Body of pancreas (tissue), 4 donors: ENCODE measurements at regions not wholly inside any gene's neighbourhood (a gene's known extent, or its start where the extent isn't known, plus 50 kb on each side); places are given as distances from the start of the nearest gene placed in this dataset.
"Not testable (repeated sequence)": the region's sequence is repeated elsewhere in the genome, so short reads cannot be mapped to it uniquely, and the experiment has no call there.

Experiments used
- ATAC-seq: fragments of 150-250 bp; one replicate; pipeline ENCODE4 v1.9.1; 2016
- DNase-seq, 4 donors: peaks; one replicate each; pipeline ENCODE4 v3.0.0-alpha.2; 2019
- H3K27ac ChIP-seq, 4 donors: fragments of 200-600 bp; sonication (generic); 1 replicate in 3 of 4; 2 replicates in 1 of 4; pipeline versions ENCODE4 v1.5.1 to v1.6.1; 2016 to 2019; ENCODE audit warnings: mild to moderate bottlenecking in 1 of 4, mixed read lengths in 1 of 4, moderate library complexity in 1 of 4
- H3K27me3 ChIP-seq, 2 donors: fragments of 200-600 bp; sonication (generic); one replicate each; pipeline ENCODE4 v1.6.0; 2016; ENCODE audit warnings: mild to moderate bottlenecking in 1 of 2
- H3K36me3 ChIP-seq, 2 donors: fragments of 200-600 bp; sonication (generic); replicated peaks in 1 of 2; 2 replicates each; pipeline ENCODE4 v1.5.1; 2016; ENCODE audit warnings: low read depth in 2 of 2; ENCODE audit not compliant: insufficient read depth in 1 of 2
- H3K4me1 ChIP-seq: fragments of 200-600 bp; sonication (generic); one replicate; pipeline ENCODE4 v1.6.0; 2016
- H3K4me3 ChIP-seq, 2 donors: fragments of 200-600 bp; sonication (generic); 1 replicate in 1 of 2; 2 replicates in 1 of 2; pipeline ENCODE4 v1.5.1; 2016 to 2019
- H3K9me3 ChIP-seq, 3 donors: fragments of 200-600 bp; sonication (generic); 1 replicate in 2 of 3; 2 replicates in 1 of 3; pipeline ENCODE4 v1.5.1; 2016
- WGBS, 2 donors: methylation state at CpG; one replicate each; pipeline ENCODE4 v1.1.5; 2017; 5-methylcytosine and 5-hydroxymethylcytosine counted together
- intact Hi-C: fragments of 100-400 bp; cut with DNase I; formaldehyde crosslinking; loops from one replicate; pipeline ENCODE4 v1.15.1; 2023

DNA sequence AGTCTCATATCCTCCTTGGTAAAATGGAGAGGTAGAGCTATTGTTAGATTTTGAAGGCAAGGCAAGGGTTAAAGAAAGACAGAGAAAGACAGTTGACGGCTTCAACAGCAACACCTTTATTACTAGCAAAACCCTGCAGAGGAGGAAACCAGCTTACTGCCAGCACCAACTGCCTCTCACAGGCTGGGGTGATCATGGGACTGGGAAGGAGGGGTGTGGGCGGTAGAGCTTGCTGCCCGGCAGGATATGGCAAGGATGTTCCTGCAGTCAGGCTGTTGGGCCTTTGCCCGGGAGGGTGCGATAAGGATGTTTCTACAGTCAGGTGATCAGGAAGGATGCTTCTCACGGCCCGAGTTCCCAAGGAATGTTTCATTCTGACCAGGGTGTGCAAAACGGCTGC, 310.0 kb downstream of the FOXD4L4 start:
- H3K4me1 ChIP-seq, H3K9me3 ChIP-seq, H3K4me3 ChIP-seq, H3K27me3 ChIP-seq, DNase-seq, H3K27ac ChIP-seq, intact Hi-C loops, ATAC-seq, H3K36me3 ChIP-seq: not testable (repeated sequence)
- no CpG with 5 or more reads among the region's 8 CpGs for WGBS, 2 donors

DNA sequence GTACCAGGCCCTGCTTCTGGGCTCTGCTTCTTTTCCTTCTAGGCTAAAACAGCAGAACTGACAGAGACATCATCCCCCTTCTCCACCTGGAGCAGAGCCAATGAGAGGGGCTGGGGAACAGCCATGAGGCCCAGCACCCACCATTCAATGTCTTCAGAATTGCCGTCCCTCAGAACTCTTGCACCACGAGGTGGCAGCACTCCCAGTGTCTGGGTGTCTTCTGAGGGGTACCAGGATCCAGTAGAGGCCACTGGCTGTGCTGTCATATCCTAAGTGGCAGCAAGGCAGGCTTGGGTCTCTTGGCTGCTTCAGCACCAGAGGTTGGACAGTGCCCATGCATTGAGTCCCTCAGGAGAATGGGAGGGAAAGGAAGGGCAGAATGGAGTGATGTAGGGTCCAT, 312.8 kb downstream of the FOXD4L4 start:
- WGBS, 2 donors, result no CpG with 5 or more reads among the region's 2 CpGs
- H3K4me3 ChIP-seq, DNase-seq, H3K4me1 ChIP-seq, H3K27me3 ChIP-seq, ATAC-seq, H3K9me3 ChIP-seq, intact Hi-C loops, H3K36me3 ChIP-seq, H3K27ac ChIP-seq: not testable (repeated sequence)

DNA sequence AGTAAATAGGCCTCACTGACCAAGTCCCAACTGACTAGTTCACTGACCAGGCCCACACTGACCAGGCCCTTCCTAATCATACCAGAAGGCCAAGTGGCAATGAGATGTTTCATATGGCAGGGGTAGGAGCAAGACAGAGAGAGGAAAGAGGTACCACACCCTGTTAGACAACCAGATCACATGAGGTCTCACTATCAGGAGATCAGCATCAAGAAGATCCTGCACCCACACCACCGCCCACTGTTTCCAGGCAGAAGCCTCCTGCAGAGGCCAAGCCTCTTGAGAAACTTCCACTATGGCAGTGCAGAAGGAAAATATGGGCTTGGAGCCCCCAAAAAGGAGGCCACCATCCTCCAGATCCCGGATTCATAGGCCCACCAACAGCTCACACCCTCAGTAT, 317.8 kb downstream of the FOXD4L4 start:
- no CpG with 5 or more reads among the region's 2 CpGs for WGBS, 2 donors
- not testable (repeated sequence) for ATAC-seq

GRCh38 chr9:66060681-66061080, 323.7 kb downstream of the FOXD4L4 start:
- H3K36me3 ChIP-seq, H3K4me1 ChIP-seq, H3K27ac ChIP-seq, H3K4me3 ChIP-seq, DNase-seq, H3K27me3 ChIP-seq, ATAC-seq, H3K9me3 ChIP-seq, intact Hi-C loops: not testable (repeated sequence)
- no CpG with 5 or more reads among the region's 1 CpG for WGBS, 2 donors

More for the DNA sequence above, 317.8 kb downstream of the FOXD4L4 start:
- H3K27ac ChIP-seq, DNase-seq, H3K9me3 ChIP-seq, H3K27me3 ChIP-seq, H3K36me3 ChIP-seq, intact Hi-C loops, H3K4me1 ChIP-seq, H3K4me3 ChIP-seq: not testable (repeated sequence)

DNA sequence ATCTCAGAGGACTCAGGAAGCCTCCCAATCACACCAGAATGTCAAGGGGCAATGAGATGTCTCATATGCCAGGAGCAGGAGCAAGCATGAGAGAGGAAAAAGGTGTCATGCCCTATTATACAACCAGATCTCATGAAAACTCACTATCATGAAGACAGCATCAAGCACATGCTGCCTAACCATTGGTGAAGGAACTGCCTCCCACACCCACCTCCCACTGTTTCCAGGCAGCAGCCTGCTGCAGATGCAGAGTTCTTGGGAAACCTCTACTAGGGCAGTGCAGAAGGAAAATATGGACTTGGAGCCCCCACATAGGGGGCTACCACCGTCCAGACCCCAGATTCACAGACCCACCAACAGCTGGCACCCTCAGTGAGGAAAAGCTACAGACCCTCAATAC, 326.9 kb downstream of the FOXD4L4 start:
- intact Hi-C loops, H3K4me1 ChIP-seq, H3K36me3 ChIP-seq, H3K4me3 ChIP-seq, H3K27me3 ChIP-seq, H3K27ac ChIP-seq, ATAC-seq, H3K9me3 ChIP-seq: not testable (repeated sequence)
- WGBS, 2 donors, result no CpG with 5 or more reads among the region's 1 CpG
- DNase-seq, result peak in 1 of 4 donors; percentile 4

GRCh38 chr9:66065735-66066134, 328.8 kb downstream of the FOXD4L4 start:
- H3K4me3 ChIP-seq, H3K36me3 ChIP-seq, H3K4me1 ChIP-seq, ATAC-seq, H3K27me3 ChIP-seq, H3K9me3 ChIP-seq, H3K27ac ChIP-seq, intact Hi-C loops: not testable (repeated sequence)
- 44% methylated on average over 3 of the region's 5 CpGs; no CpG with 5 or more reads in 1 of the 2 donors for WGBS, 2 donors
- peak in 2 of 4 donors; percentile 7 to 8 for DNase-seq

GRCh38 chr9:66067231-66067630, 330.3 kb downstream of the FOXD4L4 start:
- H3K27ac ChIP-seq, H3K4me1 ChIP-seq, H3K27me3 ChIP-seq, H3K36me3 ChIP-seq, H3K4me3 ChIP-seq, intact Hi-C loops, H3K9me3 ChIP-seq, ATAC-seq: not testable (repeated sequence)
- 83 to 87% methylated on average over 2 to 3 of the region's 4 CpGs for WGBS, 2 donors
- peak in 2 of 4 donors; percentile 4 to 9 for DNase-seq

DNA sequence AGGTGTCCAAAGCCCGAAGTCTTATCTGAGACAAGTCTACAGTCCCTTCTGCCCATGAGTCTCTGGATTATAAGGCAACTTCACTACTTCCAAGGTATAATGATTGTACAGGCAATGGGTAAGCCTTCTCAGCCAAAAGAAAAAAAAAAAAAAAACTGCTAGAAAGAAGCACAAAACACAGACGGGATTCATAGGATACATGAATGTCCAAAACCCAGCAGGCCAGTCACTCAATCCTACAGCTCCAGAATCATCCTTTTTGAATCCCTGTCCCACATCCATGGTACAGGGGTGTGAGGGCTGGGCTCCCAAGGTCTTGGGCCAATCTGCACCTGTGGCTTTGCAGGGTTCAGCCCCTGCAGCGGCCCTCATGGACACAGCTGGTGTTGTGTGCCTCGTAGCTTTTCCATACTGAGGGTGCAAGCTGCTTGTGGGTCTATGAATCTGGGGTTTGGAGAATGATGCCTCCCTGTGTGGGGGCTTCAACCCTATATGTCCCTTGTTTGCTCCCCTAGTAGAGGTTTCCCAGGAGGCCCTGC, 331.6 kb downstream of the FOXD4L4 start:
- H3K4me3 ChIP-seq, ATAC-seq, H3K4me1 ChIP-seq, H3K9me3 ChIP-seq, H3K27ac ChIP-seq, H3K27me3 ChIP-seq, H3K36me3 ChIP-seq, intact Hi-C loops: not testable (repeated sequence)
- WGBS, 2 donors, result 84 to 89% methylated on average over 2 of the region's 4 CpGs
- peak in 1 of 4 donors; percentile 2 for DNase-seq

DNA sequence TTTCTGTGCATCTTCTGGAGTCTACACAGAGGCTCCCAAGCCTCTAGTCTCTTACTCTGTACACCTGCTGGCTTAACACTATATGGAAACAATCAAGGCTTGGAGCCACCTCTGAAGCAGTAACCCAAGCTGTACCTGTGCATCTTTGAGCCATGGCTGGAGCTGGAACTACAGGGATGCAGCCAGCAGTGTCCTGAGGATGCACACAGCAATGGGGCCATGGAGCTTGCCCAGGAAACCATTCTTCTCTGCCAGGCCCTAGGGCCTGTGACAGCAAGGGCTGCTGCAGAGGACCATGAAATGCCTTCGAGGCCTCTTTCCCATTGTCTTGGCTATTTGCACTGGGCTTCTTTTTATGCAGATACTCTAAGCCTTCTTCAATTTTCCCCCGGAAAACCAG, 332.1 kb downstream of the FOXD4L4 start:
- not testable (repeated sequence) for DNase-seq

GRCh38 chr9:66073111-66073510, 336.2 kb downstream of the FOXD4L4 start:
- intact Hi-C loops, ATAC-seq, H3K36me3 ChIP-seq, H3K4me3 ChIP-seq, H3K4me1 ChIP-seq, H3K27ac ChIP-seq, H3K27me3 ChIP-seq, H3K9me3 ChIP-seq, DNase-seq: not testable (repeated sequence)

More for the DNA sequence above, 332.1 kb downstream of the FOXD4L4 start:
- H3K4me1 ChIP-seq, H3K4me3 ChIP-seq, intact Hi-C loops, H3K9me3 ChIP-seq, H3K27ac ChIP-seq, H3K27me3 ChIP-seq, ATAC-seq, H3K36me3 ChIP-seq: not testable (repeated sequence)
- WGBS, 2 donors, result 67 to 100% methylated on average over 1 of the region's 2 CpGs

DNA sequence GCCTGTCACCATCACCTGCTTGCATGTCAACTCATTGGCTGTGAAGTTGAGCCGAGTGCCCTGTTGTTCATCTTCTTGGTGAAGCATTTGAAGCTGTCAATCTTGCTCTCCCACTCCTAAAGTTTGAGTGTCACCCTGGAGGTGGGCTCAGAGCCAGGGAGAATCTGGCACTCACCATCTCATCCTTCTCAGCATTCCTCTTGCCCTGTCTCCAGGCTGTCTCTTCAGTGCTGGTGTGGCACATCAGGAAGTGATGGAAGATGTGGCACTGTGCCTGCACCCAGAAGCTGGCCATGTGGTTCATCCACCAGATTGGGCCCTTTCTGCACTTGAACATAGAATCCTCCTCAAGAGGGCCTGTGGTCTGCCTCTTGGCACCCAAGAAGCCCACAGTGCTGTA, 345.9 kb downstream of the FOXD4L4 start:
- intact Hi-C loops, H3K27me3 ChIP-seq, H3K27ac ChIP-seq, H3K9me3 ChIP-seq, ATAC-seq, H3K36me3 ChIP-seq, DNase-seq, H3K4me3 ChIP-seq, H3K4me1 ChIP-seq: not testable (repeated sequence)
- WGBS, 2 donors, result no CpG with 5 or more reads among the region's 1 CpG
